A673 (cell line): ENCODE measurements at regions not wholly inside any gene's neighbourhood (a gene's known extent, or its start where the extent isn't known, plus 50 kb on each side); places are given as distances from the start of the nearest gene placed in this dataset.
"Not testable (repeated sequence)": the region's sequence is repeated elsewhere in the genome, so short reads cannot be mapped to it uniquely, and the experiment has no call there.

Experiments
- BruUV-seq: library from RNA; stranded (reverse); fragments of 400-500 nt; replicated peaks from 2 replicates; lab custom pipeline; 2021; lab: Mats Ljungman, UMichigan
- CTCF ChIA-PET: fragments of 300-600 bp; sonication (Branson Sonifier 250); formaldehyde crosslinking; loops from one replicate; lab custom pipeline; 2022; ENCODE audit warnings: antibody characterized with exemption; lab: Charles Lee
- POLR2A ChIA-PET: fragments of 300-600 bp; sonication (Branson Sonifier 250); formaldehyde crosslinking; loops from one replicate; lab custom pipeline; 2022; ENCODE audit warnings: antibody characterized with exemption; ENCODE audit not compliant: low non-redundant PET; lab: Charles Lee
- DNase-seq: peaks from one replicate; pipeline ENCODE4 v3.0.0-alpha.2; 2015; ENCODE audit warnings: low spot score
- H3K27ac ChIP-seq: fragments of 200-600 bp; sonication (generic); 2 replicates; pipeline ENCODE4 v1.5.1; 2016; ENCODE audit warnings: mixed run types, low read depth, mild to moderate bottlenecking, mixed read lengths, antibody characterized with exemption, low read length; ENCODE audit not compliant: poor library complexity, severe bottlenecking
- H3K27me3 ChIP-seq: fragments of 200-600 bp; sonication (generic); replicated peaks from 2 replicates; pipeline ENCODE4 v1.6.1; 2017; ENCODE audit warnings: mixed run types, low read depth, mild to moderate bottlenecking, mixed read lengths, antibody characterized with exemption, low read length; ENCODE audit not compliant: insufficient read depth, poor library complexity
- H3K36me3 ChIP-seq: fragments of 200-600 bp; sonication (generic); 2 replicates; pipeline ENCODE4 v1.6.1; 2016; ENCODE audit warnings: mixed run types, mild to moderate bottlenecking, mixed read lengths, antibody characterized with exemption, low read length; ENCODE audit not compliant: insufficient read depth, poor library complexity, severe bottlenecking
- H3K4me1 ChIP-seq: fragments of 200-600 bp; sonication (generic); 2 replicates; pipeline ENCODE4 v1.6.1; 2017; ENCODE audit warnings: mixed run types, mild to moderate bottlenecking, mixed read lengths, antibody characterized with exemption, low read length; ENCODE audit not compliant: insufficient read depth, poor library complexity, severe bottlenecking
- H3K4me3 ChIP-seq: fragments of 200-600 bp; sonication (generic); 2 replicates; pipeline ENCODE4 v1.5.1; 2016; ENCODE audit warnings: low read depth, mixed run types, mild to moderate bottlenecking, mixed read lengths, low read length; ENCODE audit not compliant: poor library complexity, severe bottlenecking
- H3K9me3 ChIP-seq: fragments of 200-600 bp; sonication (generic); 2 replicates; pipeline ENCODE4 v1.6.1; 2016; ENCODE audit warnings: mixed run types, low read depth, mild to moderate bottlenecking, mixed read lengths, antibody characterized with exemption, low read length; ENCODE audit not compliant: poor library complexity, severe bottlenecking
- EZH2 ChIP-seq: fragments of 200-600 bp; sonication (generic); IDR thresholded peaks from 2 replicates; pipeline ENCODE4 v1.6.1; 2017; ENCODE audit warnings: borderline replicate concordance, low read depth, mild to moderate bottlenecking, mixed read lengths, antibody characterized with exemption, low read length; ENCODE audit not compliant: poor library complexity, severe bottlenecking
- intact Hi-C: fragments of 100-400 bp; cut with micrococcal nuclease; formaldehyde crosslinking; loops from one replicate; pipeline ENCODE4 v1.10.0; 2022; ENCODE audit not compliant: unreplicated experiment
- TF ChIP-seq, protein P1 (sequence below): fragments of 300-800, 200-600 bp; sonication (generic); conservative IDR thresholded peaks from 2 replicates; pipeline ENCODE4 v1.5.1; 2017; ENCODE audit warnings: low read depth, mild to moderate bottlenecking, antibody characterized with exemption, low read length, moderate library complexity, mixed read lengths

DNA sequence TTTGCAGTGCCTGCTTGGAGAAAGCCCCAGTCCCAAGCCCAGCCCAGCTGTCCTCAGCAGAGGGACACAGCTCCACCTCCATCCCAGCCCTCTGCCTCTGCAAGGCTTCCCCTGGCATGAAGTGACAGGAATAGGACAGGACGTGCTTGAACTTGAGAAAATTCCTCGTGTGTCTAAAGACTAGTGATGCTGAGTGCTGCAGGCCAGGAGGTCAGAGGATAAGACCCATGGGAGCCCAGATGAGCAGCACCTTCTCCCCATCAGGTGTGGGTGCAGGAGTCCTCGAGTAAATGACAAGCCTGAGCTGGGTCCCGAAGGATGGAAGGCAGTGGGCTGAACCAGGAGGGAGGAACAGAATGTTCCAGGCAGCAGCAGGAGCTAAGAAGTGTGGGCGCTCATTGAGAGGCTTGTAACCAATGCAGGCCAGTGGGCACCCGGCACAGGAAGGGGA, 67.8 kb upstream of the UXS1 start:
- no TSS peak for BruUV-seq
- TF ChIP-seq EZH2 = no peak
- TF ChIP-seq, protein P1, sequence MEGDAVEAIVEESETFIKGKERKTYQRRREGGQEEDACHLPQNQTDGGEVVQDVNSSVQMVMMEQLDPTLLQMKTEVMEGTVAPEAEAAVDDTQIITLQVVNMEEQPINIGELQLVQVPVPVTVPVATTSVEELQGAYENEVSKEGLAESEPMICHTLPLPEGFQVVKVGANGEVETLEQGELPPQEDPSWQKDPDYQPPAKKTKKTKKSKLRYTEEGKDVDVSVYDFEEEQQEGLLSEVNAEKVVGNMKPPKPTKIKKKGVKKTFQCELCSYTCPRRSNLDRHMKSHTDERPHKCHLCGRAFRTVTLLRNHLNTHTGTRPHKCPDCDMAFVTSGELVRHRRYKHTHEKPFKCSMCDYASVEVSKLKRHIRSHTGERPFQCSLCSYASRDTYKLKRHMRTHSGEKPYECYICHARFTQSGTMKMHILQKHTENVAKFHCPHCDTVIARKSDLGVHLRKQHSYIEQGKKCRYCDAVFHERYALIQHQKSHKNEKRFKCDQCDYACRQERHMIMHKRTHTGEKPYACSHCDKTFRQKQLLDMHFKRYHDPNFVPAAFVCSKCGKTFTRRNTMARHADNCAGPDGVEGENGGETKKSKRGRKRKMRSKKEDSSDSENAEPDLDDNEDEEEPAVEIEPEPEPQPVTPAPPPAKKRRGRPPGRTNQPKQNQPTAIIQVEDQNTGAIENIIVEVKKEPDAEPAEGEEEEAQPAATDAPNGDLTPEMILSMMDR = no peak
- intact Hi-C loops = no loop called here
- Histone ChIP-seq H3K9me3 (no peaks in the 10 kb centered on the region), H3K27me3 (no peaks in the 10 kb centered on the region), H3K27ac (no peak overlapping the region), H3K4me1 (no peaks in the 10 kb centered on the region), H3K36me3 (no peaks in the 10 kb centered on the region), H3K4me3 (no peak overlapping the region)
- no peak for DNase-seq
- POLR2A ChIA-PET = no interaction called here
- CTCF ChIA-PET = no interaction called here

DNA sequence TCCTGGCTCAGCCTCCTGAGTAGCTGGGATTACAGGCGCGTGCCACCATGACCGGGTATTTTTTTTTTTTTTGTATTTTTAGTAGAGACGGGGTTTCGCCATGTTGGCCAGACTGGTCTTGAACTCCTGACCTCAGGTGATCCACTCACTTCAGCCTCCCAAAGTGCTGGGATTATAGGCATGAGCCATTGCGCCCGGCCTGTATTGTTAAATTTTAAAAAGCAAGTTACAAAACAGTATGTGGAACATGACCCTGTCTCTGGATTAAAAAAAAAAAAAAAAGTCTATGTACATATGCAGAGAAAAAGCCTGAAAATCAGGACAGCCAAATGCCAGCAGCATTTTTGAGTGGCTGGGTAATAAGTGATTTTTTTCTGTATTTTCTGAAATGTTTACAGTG, 64.8 kb upstream of the UXS1 start:
- H3K4me1 ChIP-seq, H3K4me3 ChIP-seq, H3K9me3 ChIP-seq, POLR2A ChIA-PET, BruUV-seq, H3K27ac ChIP-seq, DNase-seq, CTCF ChIA-PET, H3K27me3 ChIP-seq, H3K36me3 ChIP-seq: not testable (repeated sequence)
- intact Hi-C loops = loop anchor here (10.0 kb wide), 1 partner anchor 286 kb away; no protein-coding TSS in a partner anchor

DNA sequence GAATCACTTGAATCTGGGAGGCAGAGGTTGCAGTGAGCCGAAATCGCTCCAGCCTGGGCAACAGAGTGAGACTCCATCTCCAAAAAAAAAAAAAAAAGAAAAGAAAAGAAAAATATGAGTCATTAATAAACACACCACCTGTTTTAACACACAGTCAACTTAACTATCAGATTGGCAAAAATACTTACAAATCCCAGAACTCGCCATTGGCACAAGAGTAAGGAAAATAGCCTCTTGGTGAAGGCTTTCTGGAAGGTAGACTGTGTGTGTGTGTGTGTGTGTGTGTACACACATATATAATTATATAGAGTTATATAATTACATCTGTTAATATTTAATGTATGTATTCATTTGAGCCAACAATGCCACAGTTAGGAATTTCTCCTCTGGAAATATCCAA, 63.7 kb upstream of the UXS1 start:
- Histone ChIP-seq H3K4me1 (no peaks in the 10 kb centered on the region), H3K27ac (no peak overlapping the region), H3K27me3 (no peaks in the 10 kb centered on the region), H3K4me3 (no peak overlapping the region), H3K36me3 (no peaks in the 10 kb centered on the region), H3K9me3 (no peaks in the 10 kb centered on the region)
- TF ChIP-seq, protein P1 = no peak
- TF ChIP-seq EZH2 = no peak
- no peak for DNase-seq
- POLR2A ChIA-PET = no interaction called here
- BruUV-seq = no TSS peak
- CTCF ChIA-PET = no interaction called here
- intact Hi-C loops = loop anchor here (10.0 kb wide), 1 partner anchor 287 kb away; no protein-coding TSS in a partner anchor

DNA sequence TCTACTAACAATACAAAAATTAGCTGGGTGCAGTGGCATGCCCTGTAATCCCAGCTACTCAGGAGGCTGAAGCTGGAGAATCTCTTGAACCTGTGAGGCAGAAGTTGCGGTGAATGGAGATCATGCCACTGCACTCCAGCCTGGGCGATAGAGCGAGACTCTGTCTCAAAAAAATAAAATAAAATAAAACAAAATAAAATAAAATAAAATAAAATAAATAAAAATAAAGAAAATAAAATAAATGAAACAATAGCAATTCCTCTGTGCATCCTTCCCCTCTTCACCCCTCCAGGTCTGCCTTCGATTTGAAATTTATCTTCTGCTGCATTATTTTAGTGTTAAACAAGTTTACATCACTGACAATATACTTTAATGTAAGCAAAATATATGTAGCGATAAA, 63.0 kb upstream of the UXS1 start:
- intact Hi-C loops = loop anchor here (10.0 kb wide), 1 partner anchor 288 kb away; no protein-coding TSS in a partner anchor
- Histone ChIP-seq H3K4me1 (no peaks in the 10 kb centered on the region), H3K4me3 (no peak overlapping the region), H3K36me3 (no peaks in the 10 kb centered on the region), H3K9me3 (no peaks in the 10 kb centered on the region), H3K27ac (no peak overlapping the region), H3K27me3 (no peaks in the 10 kb centered on the region)
- no TSS peak for BruUV-seq
- CTCF ChIA-PET = no interaction called here
- TF ChIP-seq, protein P1 = no peak
- no peak for TF ChIP-seq EZH2
- POLR2A ChIA-PET = no interaction called here
- DNase-seq = no peak

DNA sequence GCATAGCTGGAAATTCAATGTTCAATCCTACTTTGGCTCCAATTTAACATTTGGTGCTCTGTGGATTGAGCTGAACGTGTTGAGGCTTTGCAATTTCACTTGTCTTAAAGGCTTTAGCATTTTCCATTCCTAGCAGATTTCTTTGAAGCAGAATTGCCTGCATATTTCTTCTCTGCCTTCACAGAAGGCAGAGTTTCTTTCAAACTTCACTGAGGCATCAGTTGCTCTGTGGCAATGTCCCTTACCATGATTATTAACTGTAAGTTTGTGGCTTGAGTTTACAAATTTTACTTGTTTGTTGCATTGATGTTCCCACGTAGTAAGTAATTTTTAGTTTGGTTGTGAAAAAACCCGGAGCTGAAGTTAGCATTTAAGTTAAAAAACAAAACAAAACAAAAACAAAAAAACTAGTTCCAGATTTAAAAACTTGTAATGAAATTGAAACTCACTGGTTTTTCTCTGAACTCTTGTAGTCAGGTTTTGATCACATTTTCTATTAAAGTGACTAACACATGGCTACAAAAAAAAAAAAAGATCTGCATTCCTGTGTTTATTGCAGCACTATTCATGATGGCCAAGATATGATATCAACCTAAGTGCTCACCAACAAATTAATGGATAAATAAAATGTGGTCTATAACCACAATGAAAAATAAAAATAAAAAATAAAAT, 55.2 kb upstream of the UXS1 start:
- DNase-seq, H3K9me3 ChIP-seq, H3K27ac ChIP-seq, POLR2A ChIA-PET, H3K36me3 ChIP-seq, H3K4me3 ChIP-seq, BruUV-seq, H3K4me1 ChIP-seq, CTCF ChIA-PET, H3K27me3 ChIP-seq: not testable (repeated sequence)
- intact Hi-C loops = loop anchor here (10.0 kb wide), 1 partner anchor 144 kb away; no protein-coding TSS in a partner anchor
